GM18867 (cell line): ENCODE measurements at regions not wholly inside any gene's neighbourhood (a gene's known extent, or its start where the extent isn't known, plus 50 kb on each side); places are given as distances from the start of the nearest gene placed in this dataset.
"Not testable (repeated sequence)": the region's sequence is repeated elsewhere in the genome, so short reads cannot be mapped to it uniquely, and the experiment has no call there.

Experiments
- ATAC-seq: cut with Tn5 transposase; IDR thresholded peaks from one replicate; pipeline ENCODE4 v1.9.1; 2021; ENCODE audit warnings: mild to moderate bottlenecking, moderate library complexity; ENCODE audit not compliant: unreplicated experiment

DNA sequence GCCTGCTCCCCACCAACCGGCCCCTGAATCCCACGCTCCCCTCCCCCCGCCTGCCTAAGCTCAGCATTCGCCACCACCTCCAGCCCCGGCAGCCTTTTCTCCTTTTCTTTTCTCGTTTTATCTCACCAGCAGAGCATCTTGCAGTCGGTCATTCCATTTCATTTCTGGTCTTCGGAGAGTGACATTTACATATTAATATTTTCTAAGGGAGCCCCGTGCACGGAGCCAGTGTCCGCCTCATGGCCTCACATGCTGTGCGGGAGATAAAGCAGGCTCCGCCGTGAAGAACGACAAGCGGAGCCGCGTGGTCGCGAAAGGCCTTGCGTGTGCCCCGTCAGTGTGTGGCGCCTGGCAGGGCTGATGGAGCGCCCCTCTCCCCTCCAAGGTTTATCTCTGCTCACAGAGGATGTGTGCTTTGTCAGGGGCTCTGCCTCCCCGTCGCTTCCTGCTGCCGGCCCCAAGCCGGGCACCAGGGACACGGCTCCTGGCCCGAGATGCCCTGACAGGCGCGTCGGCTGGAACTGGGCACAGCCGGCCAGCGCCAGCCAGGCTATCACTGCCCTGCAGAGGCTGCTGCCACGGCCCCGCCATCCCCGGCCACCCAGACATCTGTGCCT lies 95.5 kb upstream of the GSE1 start:
- no peak for ATAC-seq

DNA sequence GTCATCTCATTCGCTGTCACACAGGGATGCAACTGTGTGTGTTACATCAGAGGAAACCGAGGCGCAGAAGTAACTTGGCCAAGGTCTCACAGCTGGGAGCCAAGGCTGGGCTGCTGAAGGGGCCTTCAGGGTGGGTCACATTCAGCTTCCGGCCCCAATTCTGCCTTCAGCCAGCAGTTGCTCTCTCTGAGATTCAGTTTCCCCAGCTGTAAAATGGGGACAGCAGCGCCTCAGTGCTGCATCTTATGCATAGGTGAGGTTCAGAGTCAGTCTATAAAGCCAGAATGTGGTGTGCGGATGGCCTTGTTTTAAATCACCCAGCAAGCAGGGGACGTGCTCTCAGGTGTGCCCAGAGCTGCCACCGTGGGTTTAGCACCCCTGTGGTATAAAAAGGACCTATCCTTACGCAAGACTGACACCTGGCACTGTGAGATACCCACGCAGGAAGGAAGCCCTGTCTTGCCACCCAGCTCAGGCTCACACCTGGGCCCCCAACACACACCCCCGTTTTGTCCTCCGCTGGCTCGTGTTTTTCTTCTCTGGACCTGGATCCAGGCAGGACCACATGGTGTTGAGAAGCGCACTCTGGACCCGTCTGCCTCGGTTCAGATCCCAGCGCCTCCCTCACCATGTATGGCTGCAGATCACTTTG lies 94.6 kb upstream of the GSE1 start:
- ATAC-seq, result no peak

DNA sequence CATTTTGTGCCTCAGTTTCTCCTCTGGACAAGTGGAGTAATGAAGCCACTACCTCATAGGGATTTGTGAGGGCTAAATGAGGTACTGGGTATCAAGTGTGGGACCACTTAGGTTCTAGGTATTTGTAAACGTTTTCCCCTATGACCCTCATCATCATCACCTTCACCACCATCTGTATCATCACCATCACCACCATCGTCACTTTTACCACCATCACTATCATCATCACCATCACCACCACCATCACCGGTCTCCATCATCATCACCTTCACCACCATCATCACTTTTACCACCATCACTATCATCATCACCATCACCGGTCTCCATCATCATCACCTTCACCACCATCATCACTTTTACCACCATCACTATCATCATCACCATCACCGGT lies 94.1 kb upstream of the GSE1 start:
- not testable (repeated sequence) for ATAC-seq

DNA sequence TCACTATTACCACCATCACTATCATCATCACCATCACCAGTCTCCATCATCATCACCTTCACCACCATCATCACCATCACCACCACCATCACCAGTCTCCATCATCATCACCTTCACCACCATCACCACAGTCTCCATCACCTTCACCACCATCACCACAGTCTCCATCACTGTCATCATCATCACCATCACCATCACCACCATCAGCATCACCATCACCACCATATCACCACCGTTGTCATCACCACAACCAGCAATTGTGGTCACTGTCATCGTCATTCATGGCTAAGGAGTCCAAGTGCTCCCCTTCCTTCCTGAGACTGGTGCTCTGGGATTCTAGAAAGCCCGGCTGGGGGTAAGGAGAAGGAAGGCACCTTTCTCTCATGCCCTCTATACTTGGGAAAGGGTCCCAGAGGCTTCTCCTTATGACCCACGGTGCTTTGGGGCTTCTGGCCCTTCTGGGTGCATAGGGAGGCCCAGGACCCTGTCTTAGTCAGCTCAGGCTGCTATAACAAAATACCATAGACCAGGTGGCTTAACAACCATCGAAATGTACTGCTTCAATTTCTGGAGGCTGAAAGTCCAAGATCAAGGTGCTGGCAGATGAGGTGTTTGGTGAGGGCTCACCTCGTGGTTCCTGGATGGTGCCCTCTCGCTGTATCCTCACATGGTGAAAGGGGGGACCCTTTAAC lies 93.4 kb upstream of the GSE1 start:
- ATAC-seq, result no peak

DNA sequence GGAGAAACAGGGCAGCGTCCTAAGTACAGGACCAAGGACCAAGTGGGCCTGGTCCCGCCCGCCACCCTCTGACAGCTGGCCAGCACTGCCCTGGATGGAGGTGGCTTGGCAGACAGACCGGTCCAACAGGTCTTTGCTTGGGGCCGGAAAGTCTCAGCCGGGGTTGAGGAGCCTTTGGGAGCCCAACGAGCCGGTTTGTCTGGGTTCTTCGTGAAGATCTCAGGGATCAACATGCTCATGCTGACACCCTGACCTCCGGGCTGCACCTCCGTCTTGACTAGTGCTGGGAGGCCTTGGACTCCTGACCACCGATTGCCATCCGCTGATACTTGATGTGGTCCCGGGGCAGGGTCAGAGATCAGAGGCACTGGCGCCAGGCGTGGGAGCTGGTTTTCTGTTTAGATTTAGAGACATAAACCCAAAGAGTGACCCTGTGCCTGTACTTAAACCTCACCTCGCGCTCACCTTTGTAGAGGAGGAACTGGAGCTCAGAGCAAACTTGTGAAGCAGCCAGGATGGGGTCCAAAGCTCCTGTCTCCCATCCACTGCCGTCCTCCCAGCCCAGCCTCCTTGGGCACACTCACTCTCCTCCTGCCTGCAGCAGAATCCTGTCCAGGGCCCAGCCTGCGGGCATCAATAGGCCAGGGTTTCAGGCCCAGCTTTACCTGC lies 92.1 kb upstream of the GSE1 start:
- ATAC-seq, result no peak

DNA sequence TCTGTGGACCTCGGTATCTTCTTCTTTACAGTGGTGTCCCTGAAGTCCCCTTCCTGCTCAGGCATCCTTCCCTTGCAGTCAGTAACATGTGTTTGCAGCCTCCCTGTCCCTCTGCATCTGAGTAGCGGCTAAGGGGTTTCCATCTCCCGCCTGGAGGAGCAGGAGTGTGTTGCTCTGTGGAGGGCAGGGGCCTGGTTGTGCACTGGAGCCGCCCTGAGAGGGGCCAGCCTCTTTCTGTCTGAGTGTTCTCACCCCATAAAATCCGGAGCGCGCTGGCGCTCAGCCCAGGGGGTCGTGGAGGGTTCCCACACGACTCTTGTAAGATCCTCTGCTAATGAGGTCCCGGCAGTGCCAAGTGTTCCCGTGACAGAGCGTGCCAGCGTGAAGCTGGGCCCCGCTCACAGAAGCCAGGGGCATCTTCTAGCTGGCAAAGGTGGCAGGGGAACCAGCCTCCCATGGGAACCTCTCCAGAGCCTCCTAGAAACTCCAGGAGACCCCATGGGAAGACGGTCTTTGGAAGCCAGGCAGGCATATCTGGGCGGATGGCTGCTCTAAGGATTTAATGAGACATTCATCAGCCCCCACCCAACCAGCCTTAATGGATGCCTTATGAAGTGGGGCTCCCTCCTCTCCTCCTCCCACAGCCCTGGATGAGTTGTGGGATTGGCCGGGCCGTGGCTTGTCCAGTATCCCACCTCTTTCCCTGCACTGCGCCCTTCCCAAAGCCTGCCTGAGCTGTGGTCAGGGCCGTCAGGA lies 91.4 kb upstream of the GSE1 start:
- ATAC-seq, result no peak

DNA sequence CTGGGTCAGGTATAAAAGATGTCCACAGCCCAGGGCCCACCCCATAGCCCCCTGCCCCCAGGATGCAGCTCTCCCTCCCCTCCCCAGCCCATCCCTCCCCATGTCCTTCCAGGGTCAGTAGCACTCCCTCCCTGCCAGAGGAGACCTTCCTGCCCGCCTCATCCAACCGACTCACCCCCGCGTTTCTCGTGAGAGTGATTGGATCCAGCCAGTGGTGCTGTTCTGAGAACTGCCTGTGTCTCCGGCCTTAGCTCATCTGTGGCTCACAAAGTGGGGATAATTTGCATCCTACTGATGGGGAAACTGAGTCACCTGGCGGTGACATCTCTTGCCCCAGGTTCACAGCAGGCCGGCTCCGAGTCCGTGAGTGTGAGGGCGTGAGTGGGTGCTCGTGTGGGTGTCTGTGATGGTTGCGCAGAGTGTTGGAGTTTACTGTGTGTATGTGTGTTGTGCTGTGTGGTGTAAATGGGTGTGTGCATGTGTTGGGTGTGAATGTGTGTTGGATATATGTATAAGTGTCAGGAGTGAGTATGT lies 90.7 kb upstream of the GSE1 start:
- ATAC-seq, result no peak

DNA sequence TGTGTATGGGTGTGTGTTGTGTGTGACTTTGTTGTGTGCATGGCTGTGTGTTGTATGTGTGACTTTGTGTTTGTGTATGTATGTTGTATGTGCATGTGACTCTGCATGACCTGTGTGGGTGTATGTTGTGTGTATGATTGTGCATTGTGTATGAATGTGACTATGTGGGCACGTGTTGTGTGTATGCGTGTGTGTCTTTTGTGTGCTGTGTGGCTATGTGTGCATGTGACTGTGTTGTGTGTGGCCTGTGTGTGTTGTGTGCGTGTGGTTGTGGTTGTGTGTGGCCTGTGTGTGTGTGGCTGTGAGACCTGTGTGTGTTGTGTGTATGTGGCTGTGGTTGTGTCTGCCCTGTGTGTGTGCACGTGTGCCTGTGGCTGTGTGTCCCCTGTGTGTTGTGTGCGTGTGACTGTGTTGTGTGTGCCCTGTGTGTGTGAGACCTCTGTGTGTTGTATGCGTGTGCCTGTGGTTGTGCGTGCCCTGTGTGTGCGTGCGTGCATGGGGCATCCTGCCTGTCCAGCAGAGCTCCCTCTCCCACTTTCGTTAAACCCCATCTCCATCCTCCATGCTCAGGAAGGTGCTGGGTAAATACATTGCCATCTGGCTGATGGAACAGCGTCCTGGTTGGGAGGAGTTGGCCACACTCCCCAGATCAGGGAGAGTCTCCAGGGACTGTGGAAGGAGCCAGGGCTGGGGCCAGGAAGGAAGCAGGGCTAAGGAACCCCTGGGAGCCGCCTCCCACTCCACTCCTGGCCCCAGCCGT lies 90.1 kb upstream of the GSE1 start:
- no peak for ATAC-seq

DNA sequence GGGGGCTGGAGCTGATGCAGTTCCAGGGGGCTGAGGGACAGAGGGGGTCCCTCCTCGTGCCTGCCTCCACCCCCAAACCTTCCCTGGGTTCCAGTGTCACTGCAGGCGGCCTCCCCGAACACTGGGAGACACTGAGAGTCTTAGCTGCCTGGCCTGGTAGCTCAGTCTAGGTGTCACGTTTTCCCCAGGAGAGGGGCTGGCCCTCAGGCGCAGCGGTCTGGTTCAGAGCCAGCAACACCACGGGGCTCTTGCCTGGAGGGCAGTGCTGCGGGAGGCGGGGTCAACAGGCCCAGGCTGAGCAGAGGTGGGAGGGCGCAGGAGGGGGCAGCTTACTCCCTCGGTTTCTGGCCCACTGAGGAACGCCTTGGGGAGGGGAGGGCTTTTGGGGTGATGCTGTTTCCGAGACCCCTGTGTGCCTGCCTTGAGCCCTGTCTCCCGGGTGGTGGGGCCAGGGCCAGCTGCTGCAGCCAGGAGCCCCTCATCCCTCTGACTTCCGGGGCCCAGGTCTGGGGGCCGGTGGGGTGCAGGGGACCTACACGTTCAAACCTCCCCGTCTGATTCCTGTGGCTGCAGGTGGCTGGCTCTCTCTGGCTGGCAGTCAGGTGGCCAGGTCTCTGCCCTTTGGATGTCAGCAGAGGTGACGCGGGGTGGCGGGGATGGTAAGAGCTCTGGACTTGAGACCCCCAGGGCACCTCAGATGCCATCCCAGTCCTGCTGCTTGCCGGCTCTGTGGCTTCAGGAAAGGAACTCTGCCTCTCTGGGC lies 89.3 kb upstream of the GSE1 start:
- ATAC-seq, result no peak

DNA sequence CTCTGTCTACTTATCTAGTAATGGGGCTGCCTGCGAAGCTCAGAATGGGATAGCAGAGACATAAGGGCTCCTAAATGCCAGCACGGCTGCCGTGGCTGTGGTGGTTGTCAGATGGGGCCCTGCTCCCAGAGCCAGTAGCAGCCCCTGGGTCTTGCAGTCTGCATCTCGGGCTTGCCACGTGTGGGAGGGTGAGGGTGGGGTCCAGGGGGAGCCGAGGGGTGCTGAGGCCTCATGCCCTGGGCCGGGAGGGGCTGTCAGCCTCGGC lies 88.8 kb upstream of the GSE1 start:
- no peak for ATAC-seq

DNA sequence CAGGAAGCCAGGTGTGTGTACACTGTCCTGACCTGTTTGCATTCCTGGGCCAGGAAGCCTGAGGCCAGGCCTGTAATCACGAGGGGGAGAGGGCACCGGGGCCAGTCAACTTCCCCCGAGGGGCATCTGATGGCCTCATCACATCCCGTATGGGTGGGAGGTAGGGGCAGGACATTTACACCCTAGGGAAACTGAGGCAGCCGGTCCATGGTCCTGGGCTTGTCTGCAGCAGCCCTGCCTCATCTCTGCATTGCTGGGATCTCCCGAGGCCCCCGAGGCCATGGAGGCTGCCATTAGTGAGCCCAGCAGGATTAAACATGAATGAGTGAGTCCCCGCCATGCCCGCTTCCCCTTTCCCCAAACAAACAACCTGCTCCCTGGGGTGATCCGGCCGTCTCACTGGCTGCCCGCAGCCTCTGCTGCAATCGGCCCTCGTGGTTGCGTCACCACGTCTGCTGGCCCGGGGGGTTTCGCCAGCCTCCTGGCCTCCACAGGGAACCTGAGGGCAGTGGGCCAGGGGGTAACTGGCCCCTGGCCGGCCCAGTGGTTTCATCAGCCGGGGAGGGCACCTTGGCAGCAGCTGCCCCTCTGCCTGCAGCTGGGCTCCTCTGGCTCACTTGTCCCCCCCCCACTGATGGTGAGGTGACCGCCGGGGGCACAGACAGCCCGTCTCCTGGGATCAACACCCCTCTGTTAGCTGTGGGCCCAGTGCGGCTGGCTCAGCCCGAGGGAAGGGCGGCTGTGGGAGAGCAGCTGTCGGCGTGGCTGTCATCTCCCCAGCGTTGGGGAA lies 88.3 kb upstream of the GSE1 start:
- no peak for ATAC-seq

DNA sequence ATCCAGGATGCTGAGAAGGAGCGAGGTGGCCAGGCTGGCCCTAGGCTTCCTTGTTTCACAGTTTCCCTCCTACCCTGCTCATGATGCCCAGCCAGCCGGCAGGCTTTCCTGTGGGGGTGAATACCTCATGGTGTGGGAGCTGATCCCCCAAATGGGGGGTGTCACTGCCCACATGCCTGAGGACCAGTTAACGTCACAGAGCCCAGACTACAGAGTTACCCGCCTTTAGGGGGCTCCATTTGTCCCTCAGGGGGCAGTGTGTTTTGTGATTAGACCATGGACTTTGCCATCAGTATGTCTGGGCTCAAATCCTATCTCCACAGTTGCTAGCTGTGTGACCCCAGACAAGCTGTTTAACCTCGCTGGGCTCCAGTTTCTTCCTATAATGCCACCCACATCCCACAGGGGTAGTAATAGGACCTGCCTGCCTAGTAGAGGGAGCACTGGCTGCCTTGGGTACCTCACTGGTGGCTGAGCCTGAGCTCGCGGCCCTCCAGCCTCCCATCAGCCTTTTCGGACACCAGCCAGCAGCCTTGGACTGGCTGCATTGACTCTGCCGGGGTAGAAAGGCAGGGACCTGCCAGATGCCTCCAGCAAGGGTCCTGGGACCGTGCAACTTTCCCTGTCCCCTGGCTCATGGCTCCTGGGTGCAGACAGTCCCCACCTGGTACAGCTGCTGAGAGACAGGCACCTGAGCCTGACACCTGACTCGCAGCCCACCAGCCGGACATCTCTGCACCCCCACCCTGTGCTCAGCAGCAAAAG lies 87.5 kb upstream of the GSE1 start:
- ATAC-seq, result no peak

DNA sequence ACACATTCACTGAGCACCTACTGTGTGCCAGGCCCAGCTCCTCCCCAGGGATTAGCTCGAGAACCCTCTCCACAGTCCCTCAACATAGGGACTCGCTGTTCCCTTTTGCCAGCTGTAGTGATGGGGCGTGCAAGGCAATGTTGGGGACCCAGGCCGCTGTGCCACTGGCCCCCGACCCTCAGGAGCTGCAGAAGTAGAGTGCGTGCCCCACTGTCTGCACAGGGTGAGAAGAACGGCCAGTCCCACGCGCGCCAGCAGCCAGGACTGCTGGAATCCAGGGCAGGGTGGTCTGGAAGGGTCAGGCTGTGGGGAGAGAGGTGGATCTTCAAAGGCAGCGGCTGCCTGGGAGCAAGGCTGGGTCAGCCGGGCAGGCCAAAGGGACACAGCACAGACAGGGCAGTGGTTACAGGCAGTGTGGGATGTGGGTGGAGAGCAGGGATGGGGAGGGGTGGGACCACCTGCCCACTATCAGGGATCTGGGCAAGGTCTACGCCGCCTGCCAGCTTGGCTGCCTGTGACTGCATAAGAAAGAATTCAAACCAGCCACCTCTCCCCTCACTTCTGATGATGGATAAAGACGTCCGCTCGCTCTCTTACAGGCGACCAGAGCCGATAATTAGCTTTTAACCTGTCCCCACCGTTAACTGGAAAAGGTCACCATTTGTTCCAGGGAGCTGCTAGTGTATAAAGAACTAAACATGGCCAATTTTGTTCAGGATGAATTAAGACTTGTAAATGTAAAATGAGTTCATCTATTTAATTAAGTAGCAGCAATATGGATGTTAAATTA lies 86.7 kb upstream of the GSE1 start:
- no peak for ATAC-seq

DNA sequence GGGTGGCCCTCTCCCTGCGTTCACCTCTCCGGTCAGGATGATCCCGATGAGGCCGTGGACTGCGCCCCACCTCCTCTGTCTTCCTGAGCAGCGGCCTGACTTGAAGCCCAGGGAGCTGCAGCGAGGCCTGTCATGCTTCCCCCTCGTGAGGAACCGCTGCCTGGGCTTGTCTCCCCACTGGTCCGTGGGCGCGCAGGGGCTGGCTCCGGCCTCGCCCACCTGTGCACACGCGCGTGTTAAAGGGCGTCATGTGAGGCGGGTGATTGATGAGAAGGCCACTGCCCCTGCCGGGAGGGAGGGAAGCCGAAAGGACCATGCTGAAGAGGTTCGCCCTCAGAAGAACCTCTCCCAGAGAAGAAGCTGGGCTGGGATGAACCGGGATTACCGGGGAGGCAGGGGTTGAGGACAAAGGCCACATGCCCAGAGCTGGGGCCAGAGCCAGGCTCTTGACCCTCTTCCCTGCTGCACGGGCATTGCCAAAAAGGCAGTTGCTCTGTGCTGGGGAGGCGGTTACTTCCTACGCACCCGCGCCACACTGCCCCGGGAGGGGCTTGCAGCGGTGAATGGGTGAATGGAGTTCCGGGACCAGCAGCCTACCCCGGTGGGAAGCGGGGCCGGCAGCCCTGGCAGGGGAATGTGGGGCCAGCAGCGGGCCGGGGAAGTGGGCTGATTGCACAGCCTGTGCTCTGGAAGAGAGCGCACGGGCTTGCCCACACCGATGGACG lies 85.9 kb upstream of the GSE1 start:
- no peak for ATAC-seq

DNA sequence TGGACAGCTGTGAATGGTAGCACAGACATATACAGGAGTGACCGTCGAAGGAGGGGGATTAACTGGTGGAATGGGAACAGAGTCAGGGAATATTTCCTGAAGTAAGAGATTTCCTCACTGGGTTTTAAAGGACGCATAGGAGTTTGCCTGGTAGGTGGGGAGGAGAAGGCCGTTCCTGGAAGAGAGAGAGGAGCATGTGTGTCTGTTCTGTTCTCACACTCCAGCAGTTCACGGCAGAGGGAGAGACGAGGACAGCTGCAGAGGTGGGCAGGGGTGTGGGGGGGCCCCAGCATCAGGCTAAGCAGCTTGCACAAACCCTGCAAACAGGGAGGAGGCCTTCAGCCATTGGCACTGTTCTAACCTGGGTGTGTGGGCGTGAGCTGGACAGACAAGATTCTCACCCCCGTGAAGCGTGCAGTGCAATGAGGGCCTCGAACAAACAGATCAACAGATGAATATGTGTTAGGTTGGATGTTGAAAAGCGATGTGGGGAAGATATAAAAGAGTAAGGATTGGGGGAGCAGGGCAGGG lies 85.3 kb upstream of the GSE1 start:
- no peak for ATAC-seq

DNA sequence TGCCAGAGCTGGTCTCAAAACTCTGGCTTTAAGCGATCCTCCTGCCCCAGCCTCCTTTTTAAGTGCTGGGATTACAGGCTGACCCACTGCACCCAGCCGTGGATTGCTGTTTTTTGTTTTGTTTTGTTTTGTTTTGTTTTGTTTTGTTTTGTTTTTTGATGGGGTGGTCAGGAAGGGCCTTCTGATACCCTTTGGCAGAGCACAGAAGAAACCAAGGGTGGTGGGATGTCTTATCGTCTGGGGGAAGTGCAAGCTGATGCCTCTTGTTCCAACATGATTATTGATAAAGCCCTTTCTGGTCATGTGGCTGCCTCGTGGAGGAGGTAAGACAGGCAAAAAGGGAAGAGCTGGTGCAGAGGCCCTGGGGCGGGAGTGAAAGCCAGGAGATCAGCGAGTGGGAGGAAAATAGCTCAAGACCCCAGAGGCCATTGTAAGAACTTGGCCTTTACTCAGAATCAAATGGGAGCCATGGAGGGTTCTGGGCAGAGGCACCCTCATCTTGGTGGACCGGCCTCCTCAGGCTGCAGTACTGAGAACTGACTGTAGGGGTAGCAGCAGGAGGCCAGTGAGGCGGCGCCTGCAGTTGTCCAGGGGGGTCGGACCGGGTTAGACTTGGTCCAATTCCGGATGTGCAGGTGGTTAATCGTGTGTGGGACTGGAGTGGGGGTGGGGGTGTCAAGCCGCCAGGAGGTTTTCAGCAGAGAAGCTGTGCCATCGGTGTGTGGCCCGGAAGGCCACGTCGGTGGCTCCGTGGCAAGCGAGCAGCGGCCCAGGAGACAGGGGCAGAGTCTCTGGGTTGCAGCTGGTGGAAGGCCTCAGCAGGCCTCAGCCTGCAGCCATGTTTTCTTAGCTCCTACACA lies 84.4 kb upstream of the GSE1 start:
- ATAC-seq, result no peak
